ENCODE measurements at regions not wholly inside any gene's neighbourhood (a gene's known extent, or its start where the extent isn't known, plus 50 kb on each side); places are given as distances from the start of the nearest gene placed in this dataset.

DNA sequence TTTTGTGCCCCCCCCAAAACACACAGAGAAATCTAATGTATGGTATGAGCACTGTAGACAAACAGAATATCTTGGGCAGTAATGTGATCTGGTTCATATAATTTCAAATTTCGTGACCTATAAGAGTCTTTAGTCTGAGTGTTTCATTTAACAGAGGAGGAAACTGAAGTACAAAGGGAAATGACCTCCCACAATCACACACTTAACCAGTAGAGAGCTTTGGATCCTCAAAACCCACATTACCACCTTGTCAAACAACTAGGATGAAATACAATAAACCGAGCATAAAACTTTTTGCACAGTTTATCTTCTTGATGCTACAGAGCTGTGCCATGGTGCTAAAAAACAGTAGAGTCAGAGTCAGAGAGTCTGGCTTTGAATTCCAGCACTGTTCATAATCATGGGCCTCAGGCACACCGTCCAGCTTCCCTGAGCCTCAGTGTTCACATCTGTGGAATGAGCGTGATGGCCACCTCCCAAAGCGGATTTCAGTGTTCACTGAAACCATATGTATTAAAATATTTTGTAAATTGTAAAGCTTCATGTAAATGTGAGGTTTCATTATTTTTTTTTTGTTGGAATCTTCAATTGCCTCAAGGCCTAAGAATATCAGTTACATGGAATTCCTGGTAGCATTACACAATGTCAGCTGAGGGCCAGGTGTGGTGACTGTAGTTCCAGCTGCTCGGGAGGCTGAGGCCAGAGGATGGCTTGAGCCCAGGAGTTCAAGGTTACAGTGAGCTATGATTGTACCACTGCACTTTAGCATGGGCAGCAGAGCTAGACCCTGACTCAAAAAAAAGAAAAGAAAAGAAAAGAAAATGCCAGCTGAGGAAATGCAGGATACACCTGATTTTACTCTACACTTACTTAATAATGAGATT lies 126.4 kb upstream of the FRY start:
- H3K27ac ChIP-seq = no peak overlapping the region
- TF ChIP-seq, protein P1, sequence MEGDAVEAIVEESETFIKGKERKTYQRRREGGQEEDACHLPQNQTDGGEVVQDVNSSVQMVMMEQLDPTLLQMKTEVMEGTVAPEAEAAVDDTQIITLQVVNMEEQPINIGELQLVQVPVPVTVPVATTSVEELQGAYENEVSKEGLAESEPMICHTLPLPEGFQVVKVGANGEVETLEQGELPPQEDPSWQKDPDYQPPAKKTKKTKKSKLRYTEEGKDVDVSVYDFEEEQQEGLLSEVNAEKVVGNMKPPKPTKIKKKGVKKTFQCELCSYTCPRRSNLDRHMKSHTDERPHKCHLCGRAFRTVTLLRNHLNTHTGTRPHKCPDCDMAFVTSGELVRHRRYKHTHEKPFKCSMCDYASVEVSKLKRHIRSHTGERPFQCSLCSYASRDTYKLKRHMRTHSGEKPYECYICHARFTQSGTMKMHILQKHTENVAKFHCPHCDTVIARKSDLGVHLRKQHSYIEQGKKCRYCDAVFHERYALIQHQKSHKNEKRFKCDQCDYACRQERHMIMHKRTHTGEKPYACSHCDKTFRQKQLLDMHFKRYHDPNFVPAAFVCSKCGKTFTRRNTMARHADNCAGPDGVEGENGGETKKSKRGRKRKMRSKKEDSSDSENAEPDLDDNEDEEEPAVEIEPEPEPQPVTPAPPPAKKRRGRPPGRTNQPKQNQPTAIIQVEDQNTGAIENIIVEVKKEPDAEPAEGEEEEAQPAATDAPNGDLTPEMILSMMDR (conservative IDR thresholded peaks at IDR 0.05) = no peak

- H3K27ac ChIP-seq = no peak overlapping the region
- TF ChIP-seq, protein P1 (conservative IDR thresholded peaks at IDR 0.05) = no peak
These were observed 125.6 kb upstream of the FRY start for GRCh38 chr13:31905961-31906360.

DNA sequence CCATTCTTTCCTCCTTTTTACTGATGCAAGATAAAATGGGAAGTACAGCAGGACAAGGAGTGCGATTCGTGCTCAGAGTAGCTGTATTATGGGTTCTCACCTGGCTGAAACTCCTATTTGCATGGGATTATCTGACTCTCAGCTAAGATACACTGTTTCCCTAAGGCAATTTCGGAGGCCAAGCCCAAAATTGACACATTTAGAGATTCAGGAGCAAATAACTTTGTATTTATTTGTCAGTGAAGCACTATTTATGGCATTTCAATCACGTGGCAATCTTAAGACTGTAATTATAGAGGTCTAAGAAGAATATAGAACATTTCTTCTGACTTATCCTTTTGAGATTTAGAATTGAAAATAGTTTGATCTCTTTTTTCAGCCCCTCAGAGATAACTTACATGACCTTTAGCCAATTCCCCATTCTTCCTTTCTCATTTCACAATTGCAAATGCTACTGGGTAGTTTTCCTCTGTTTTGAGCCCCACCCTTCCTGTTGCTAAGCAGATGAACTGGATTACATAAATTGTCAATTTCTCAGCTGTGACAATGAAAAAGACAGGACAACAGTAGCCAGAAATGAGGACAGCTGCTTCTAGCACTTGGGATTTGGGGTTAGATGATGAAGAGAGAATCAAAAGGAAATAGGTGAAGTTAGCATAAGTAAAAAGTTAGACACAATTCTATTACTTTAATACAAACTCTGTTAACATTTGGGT lies 122.7 kb upstream of the FRY start:
- no peak overlapping the region for H3K27ac ChIP-seq
- TF ChIP-seq, protein P1 (conservative IDR thresholded peaks at IDR 0.05) = no peak

DNA sequence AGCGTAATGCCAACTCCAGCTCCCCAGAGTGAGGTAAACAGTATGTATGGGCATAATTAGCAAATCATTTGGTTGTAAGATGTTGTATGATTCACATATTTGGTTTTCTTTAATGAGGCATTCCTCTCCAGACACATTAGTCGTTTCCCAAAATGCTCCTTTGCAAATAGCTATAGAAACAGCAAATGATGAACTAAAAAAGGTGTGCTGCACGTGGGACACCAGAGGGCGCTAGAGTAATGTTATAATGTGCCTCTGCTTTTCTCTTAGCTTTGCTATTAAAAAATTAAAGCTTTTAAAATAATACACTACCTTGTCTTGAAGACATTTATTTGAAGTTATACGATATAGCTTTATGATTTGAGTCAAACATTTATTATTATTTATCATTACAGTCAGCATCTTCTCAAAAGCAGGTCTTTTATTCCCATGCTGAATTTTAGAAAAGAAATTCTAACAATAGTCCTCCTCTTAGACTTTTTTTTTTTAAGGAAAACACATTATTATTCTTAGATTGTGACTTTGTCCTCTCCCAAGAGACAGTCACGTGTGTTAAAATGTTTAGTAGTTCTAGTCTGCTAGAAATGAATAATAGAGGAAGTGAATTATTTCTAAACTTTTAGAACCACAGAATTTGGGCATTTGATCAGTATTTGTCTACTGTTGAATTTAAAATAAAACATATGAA lies 121.6 kb upstream of the FRY start:
- H3K27ac ChIP-seq = no peak overlapping the region; the same call in 1 of the 2 replicates
- TF ChIP-seq, protein P1 (conservative IDR thresholded peaks at IDR 0.05) = peak; percentile 88

GRCh38 chr13:31910633-31911032 lies 120.9 kb upstream of the FRY start:
- TF ChIP-seq, protein P1 (conservative IDR thresholded peaks at IDR 0.05) = no peak
- H3K27ac ChIP-seq = no peak overlapping the region

DNA sequence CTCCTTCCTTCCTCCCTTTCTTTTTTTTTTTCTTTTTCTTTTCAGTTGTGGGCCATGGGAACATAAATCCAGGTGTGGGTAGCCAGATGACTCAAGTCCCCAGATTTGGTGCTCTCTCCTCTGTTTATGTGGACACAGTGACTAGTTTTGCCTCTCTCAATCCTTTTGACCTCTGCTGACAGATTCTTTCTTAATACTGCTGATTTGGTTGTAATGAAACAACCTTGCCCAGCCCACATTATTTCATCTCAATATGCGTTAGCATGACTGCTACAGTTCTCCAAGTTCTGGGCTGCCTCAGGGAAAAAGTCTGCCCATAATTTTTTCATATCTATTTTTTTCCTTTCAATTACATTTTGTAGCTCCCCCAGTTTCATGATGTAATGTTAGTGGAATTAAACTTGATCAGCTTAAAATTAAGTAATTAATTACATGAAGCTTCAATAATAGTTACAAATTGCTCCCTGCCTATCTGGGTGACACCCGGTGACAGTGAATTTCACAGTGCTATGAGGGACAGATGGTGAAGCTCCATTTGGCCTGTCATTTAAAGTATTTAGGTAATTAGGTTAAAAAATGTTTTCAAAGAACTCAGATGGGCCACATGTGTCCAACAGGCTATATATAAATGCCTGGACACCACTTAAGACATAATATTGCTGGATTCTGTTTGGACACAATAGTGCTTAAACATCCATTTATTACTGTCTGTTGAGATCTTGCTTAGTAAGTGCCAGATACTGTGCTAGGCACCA lies 118.8 kb upstream of the FRY start:
- H3K27ac ChIP-seq = no peak overlapping the region; the same call in 1 of the 2 replicates
- TF ChIP-seq, protein P1 (conservative IDR thresholded peaks at IDR 0.05) = no peak

All from VCaP (cell line).